ENCODE measurements at regions not wholly inside any gene's neighbourhood (a gene's known extent, or its start where the extent isn't known, plus 50 kb on each side); places are given as distances from the start of the nearest gene placed in this dataset.
"Not testable (repeated sequence)": the region's sequence is repeated elsewhere in the genome, so short reads cannot be mapped to it uniquely, and the experiment has no call there.

DNA sequence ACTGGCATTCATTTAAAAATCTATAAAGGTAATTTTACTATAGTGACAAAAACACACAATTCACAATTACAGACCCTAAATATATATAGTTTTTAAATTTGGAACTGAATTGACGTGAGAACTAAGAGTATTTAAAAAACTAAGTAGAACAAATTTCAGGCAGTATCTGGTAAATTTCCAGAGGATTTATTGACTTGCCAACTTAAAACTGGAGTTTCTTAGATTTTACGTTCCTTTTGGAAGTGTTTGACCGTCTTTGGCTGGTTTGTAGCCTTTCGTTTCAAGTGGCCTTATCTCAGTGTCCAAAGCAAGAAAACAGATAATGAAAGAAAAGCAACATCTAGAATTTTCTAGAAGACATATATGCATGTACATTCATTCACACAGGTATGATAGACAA, 234.4 kb upstream of the VLDLR start:
- DNase-seq (ENCODE audit: insufficient read length) (no peak), FAIRE-seq (no peak)
- TF ChIP-seq POLR2A (IDR thresholded peaks at IDR 0.05; ENCODE audit: low read depth, low read length) (no peak), TAF1 (IDR thresholded peaks at IDR 0.05; ENCODE audit: borderline replicate concordance, low read depth, low read length) (no peak), POLR2AphosphoS5 (IDR thresholded peaks at IDR 0.05; ENCODE audit: low read depth, low read length) (no peak)

DNA sequence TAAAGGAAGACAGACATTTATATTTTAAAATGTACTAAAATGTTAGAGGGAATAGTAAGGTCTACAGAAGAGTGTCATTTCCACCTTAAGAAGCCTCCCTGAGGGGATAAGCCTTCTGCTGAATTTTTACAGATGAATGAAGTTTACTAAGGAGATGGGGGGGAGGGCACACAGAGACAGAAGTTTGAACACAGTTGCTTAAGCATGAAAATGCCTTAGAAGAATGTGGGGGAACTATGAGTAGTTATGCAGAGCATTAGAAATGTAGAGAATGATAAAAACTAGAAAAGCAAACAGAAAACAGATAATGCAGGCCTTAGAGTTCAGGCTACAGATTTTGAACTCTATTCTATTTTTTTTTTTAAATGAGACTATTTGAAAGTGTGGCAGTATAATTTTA, 232.2 kb upstream of the VLDLR start:
- TF ChIP-seq TAF1 (IDR thresholded peaks at IDR 0.05; ENCODE audit: borderline replicate concordance, low read depth, low read length) (no peak), POLR2A (IDR thresholded peaks at IDR 0.05; ENCODE audit: low read depth, low read length) (no peak), POLR2AphosphoS5 (IDR thresholded peaks at IDR 0.05; ENCODE audit: low read depth, low read length) (no peak)
- DNase-seq (ENCODE audit: insufficient read length) (no peak), FAIRE-seq (no peak)

DNA sequence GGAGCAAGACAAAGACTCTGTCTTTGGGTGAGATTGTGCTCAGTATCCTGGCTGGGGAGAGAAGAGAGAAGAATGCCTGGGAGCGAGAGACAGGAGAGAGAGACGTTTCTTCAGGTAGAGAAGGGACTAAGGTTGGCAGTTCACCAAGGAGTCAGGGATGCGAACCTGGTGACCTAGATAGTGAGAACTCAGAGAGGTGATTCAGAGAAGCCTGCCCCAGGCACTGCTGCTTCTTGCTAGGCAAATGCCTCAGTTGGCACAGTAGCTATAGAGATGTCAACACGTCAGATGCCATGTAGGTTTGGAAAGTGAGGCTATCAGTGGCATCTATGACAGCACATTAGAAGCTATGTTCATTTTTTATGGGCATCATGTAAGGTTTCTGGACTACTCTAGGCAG, 231.6 kb upstream of the VLDLR start:
- DNase-seq (ENCODE audit: insufficient read length): no peak
- no peak for FAIRE-seq

DNA sequence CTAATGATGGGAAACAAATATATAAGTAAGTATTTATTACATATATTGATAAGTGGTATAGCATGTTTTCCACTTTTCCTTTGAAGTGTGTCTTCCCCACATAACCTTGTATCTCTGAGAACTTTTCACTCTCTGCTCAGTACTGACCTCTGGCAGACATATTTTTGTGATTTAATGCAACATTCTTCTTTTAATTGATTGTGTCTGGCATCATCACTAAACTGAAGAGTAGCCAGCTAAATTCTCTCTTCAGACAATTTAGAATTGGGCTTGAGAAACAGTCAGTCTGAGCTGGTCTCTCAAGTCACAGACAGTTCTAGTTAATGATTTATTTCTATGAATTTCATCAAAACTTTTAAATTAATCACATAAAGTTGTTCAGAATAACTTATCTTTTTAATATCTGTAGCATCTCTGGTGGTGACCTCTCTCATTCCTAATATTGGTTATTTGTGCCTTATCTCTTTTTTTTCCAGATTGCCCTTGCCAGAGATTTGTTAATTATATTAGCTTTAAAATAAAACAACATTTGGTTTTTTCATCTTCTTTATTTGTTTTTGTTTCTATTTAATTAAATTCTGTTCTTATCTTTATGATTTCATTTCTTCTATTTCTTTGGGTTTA, 230.0 kb upstream of the VLDLR start:
- not testable (repeated sequence) for DNase-seq (ENCODE audit: insufficient read length); FAIRE-seq

More for the DNA sequence above, 231.6 kb upstream of the VLDLR start:
- TF ChIP-seq POLR2A (IDR thresholded peaks at IDR 0.05; ENCODE audit: low read depth, low read length): no peak
- no peak for TF ChIP-seq POLR2AphosphoS5 (IDR thresholded peaks at IDR 0.05; ENCODE audit: low read depth, low read length)
- TF ChIP-seq TAF1 (IDR thresholded peaks at IDR 0.05; ENCODE audit: borderline replicate concordance, low read depth, low read length): no peak

DNA sequence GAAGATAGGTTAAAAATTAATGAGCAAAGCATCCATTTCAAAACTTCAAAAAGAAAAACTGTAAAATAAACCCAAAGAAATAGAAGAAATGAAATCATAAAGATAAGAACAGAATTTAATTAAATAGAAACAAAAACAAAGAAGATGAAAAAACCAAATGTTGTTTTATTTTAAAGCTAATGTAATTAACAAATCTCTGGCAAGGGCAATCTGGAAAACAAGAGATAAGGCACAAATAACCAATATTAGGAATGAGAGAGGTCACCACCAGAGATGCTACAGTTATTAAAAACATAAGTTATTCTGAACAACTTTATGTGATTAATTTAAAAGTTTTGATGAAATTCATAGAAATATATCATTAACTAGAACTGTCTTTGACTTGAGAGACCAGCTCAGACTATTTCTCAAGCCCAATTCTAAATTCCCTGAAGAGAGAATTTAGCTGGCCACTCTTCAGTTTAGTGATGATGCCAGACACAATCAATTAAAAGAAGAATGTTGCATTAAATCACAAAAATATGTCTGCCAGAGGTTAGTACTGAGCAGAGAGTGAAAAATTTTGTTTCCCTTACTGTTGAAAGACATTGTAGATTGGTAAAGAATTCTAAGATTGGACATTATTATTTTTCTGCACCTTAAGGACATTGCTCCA, 227.4 kb upstream of the VLDLR start:
- not testable (repeated sequence) for FAIRE-seq; DNase-seq (ENCODE audit: insufficient read length)

DNA sequence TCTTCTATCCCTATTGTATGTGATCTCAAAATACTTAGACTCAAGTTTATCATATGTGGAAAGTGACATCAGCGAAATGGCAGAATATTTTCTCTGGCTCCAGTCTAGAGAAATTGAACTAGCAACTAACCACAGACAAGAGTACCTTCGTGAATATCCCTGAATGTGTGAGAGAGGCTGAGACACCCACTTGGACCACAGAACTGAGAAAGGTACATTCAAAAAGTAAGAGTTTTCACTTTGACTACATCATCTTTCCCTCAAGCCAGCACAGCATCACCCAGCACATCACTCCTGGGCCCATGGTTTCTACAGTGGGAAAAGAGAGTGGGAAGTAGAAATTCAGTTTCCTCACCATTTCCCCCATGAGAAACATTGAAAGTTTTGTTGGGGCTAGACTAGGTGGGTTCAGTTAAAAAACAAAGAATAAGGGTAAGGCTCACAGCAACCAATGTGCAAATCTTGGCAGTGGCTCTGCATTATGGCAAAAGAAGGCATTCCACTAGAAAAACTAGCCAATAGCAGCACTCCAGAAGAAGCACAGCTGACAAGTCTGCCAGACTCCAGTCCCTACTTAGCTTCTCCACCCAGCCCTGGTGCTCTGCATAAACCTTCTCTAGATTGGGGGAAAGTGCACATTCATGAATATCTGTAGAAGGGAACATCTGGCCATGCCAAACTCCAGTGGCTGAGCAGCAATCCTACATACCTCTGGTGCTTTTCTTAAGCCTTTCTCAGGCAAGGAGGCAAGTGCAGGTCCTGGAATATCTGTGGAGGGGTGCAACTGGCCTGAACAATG, 225.6 kb upstream of the VLDLR start:
- FAIRE-seq (no peak), DNase-seq (ENCODE audit: insufficient read length) (no peak)
- TF ChIP-seq POLR2AphosphoS5 (IDR thresholded peaks at IDR 0.05; ENCODE audit: low read depth, low read length) (no peak), TAF1 (IDR thresholded peaks at IDR 0.05; ENCODE audit: borderline replicate concordance, low read depth, low read length) (no peak), POLR2A (IDR thresholded peaks at IDR 0.05; ENCODE audit: low read depth, low read length) (no peak)

DNA sequence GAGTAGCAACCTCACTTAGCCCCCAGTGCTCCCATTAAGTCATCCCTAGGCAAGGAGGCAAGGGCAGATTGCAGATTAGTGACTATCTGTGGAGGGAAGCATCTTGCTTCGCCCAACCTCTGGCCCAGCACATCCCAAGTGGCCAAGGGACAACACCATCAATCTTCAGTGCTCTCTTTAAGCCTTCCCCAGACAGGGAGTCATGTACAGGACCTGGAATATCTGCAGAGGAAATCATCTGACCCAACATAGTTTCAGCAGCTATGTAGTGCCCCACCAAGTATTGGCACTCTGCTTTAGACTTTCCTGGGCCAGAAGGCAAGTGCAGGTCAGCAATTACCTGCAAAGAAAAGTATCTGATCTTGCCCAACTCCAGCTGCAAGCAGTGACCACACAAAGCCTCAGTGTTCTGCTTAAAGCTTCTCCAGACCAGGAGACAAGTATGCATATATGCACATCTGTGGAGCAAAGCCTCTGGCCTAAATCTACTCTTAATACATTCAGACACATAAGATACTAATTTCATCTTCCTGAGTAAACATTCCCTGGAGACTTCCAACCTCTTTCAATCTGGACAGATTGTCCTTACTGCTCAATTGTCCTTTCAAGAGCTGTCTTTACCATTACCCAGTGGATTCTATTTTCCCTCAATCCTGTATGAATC, 224.8 kb upstream of the VLDLR start:
- TF ChIP-seq TAF1 (IDR thresholded peaks at IDR 0.05; ENCODE audit: borderline replicate concordance, low read depth, low read length) (no peak), POLR2A (IDR thresholded peaks at IDR 0.05; ENCODE audit: low read depth, low read length) (no peak), POLR2AphosphoS5 (IDR thresholded peaks at IDR 0.05; ENCODE audit: low read depth, low read length) (no peak)
- FAIRE-seq (no peak), DNase-seq (ENCODE audit: insufficient read length) (no peak)

DNA sequence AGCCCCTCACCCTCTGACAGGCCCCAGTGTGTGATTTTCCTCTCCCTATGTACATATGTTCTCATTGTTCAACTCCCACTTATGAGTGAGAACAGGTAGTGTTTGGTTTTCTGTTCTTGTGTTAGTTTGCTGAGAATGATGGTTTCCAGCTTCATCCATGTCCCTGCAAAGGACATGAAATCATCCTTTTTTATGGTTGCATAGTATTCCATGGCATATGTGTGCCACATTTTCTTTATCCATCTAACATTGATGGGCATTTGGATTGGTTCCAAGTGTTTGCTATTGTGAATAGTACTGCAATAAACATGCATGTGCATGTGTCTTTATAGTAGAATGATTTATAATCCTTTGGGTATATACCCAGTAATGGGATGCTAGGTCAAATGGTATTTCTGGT, 223.7 kb upstream of the VLDLR start:
- FAIRE-seq; DNase-seq (ENCODE audit: insufficient read length): not testable (repeated sequence)

DNA sequence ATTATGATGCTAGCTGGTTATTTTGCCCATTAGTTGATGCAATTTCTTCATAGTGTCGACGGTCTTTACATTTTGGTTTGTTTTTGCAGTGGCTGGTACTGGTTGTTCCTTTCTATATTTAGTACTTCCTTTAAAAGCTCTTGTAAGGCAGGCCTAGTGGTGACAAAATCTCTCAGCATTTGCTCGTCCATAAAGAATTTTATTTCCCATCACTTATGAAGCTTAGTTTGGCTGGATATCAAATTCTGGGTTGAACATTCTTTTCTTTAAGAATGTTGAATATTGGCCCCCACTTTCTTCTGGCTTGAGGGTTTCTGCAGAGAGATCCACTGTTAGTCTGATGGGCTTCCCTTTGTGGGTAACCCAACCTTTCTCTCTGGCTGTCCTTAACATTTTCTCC, 219.8 kb upstream of the VLDLR start:
- not testable (repeated sequence) for DNase-seq (ENCODE audit: insufficient read length); FAIRE-seq

DNA sequence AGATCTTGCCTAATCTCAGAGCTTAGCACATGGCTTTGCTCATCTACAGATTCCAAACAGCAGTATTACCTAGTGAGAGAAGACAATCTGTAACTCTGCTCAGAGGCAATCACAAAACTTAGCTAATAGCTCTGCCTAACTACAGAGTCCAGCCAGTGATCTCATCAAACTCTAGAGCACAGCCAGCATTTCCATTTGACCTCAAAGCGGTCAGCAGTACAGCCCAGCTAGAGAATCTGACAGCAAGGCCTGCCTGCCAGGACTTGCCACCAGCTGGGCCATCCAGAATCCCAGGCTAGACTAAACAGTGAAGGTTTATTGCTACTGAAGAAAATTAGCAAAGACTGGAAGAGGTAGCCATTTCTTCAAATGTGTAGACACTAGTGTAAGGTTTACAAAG, 217.9 kb upstream of the VLDLR start:
- TF ChIP-seq POLR2A (IDR thresholded peaks at IDR 0.05; ENCODE audit: low read depth, low read length) (no peak), TAF1 (IDR thresholded peaks at IDR 0.05; ENCODE audit: borderline replicate concordance, low read depth, low read length) (no peak), POLR2AphosphoS5 (IDR thresholded peaks at IDR 0.05; ENCODE audit: low read depth, low read length) (no peak)
- DNase-seq (ENCODE audit: insufficient read length) (no peak), FAIRE-seq (no peak)

DNA sequence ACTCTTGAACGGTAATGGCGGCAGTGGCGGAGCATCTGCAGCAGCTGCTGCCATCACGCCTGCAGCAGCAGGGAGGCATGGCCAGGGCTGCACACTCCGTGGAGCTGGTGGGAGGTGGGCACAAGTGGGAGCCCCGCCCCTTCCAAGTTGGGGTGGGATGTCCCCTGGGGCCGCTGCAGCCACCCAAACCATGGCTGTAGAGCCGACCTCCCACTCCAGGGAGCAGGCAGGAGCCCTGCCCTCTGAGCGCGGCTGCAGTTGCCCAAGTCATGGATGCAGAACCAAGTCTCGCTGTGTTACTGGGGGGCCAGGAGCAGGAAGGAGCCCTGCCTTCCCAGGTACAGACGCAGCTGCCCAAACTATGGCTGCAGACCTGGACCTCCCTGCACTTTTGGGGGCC, 215.3 kb upstream of the VLDLR start:
- no peak for DNase-seq (ENCODE audit: insufficient read length)
- FAIRE-seq: no peak

DNA sequence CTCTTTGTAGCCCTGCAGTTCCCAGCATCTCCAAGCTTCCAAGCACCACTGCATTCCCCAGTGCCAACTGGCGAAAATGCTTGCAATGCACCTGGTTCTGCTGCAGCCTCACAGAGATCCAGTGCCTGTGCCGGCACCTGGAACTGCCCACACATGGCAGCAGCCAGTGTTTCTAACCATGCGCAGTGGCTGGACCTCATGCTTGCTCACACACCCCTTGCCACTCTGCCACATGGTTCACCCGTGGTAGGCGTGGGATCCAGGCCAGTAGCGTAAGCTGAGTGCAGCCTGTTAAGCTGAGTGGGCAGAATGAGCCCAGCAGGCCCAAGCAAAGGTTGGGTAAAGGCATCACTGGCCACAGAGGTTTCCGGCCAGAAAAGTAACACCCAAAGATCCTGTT, 214.1 kb upstream of the VLDLR start:
- TF ChIP-seq POLR2A (IDR thresholded peaks at IDR 0.05; ENCODE audit: low read depth, low read length) (no peak), POLR2AphosphoS5 (IDR thresholded peaks at IDR 0.05; ENCODE audit: low read depth, low read length) (no peak), TAF1 (IDR thresholded peaks at IDR 0.05; ENCODE audit: borderline replicate concordance, low read depth, low read length) (no peak)
- FAIRE-seq (no peak), DNase-seq (ENCODE audit: insufficient read length) (no peak)

More for the DNA sequence above, 215.3 kb upstream of the VLDLR start:
- no peak for TF ChIP-seq POLR2AphosphoS5 (IDR thresholded peaks at IDR 0.05; ENCODE audit: low read depth, low read length)
- no peak for TF ChIP-seq POLR2A (IDR thresholded peaks at IDR 0.05; ENCODE audit: low read depth, low read length)
- no peak for TF ChIP-seq TAF1 (IDR thresholded peaks at IDR 0.05; ENCODE audit: borderline replicate concordance, low read depth, low read length)
